ENCODE measurements at regions not wholly inside any gene's neighbourhood (a gene's known extent, or its start where the extent isn't known, plus 50 kb on each side); places are given as distances from the start of the nearest gene placed in this dataset.

DNA sequence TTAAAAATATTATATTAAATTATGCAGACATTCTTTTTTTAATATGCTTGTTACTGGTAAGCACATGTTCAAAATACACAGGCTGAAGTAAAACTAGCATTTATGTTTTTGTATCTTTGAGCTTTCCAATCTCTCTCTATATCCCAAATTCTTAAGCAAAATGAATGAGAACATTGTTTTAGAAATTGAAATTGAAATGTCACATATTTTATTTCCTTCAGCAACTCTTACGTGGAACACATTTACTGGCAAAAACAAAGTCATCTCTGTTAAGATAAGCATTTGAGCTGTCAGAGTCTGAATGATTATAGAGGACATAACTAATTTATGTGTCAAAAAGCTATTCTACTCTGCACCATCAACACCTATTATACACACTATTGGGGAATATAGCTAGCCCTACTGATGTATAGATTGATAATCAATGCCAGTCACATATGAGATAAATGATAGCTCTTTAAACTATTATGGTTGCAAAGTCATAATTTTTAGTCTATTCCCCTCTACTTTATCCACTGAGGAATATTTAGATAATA, 535.4 kb upstream of the BCHE start:
- no peaks in the 10 kb centered on the region for H3K4me1 ChIP-seq (ENCODE audit: control insufficient read depth, insufficient read depth, low read length)
- BruUV-seq (replicated peaks) = no TSS peak
- H3K36me3 ChIP-seq (ENCODE audit: control insufficient read depth, insufficient read depth, low read length) = no peaks in the 10 kb centered on the region
- no peaks in the 10 kb centered on the region for H3K27me3 ChIP-seq (ENCODE audit: control insufficient read depth, insufficient read depth, low read length)
- no peak for TF ChIP-seq TCF7L2 (IDR thresholded peaks at IDR 0.05; ENCODE audit: low read depth, low read length)
- TF ChIP-seq SIN3A (IDR thresholded peaks at IDR 0.05; ENCODE audit: borderline replicate concordance, insufficient read depth, low read depth, low read length) = no peak
- TF ChIP-seq REST (IDR thresholded peaks at IDR 0.05; ENCODE audit: insufficient read depth in 1 of 2, low read depth in 2 of 2, low read length in 1 of 2) = no peak
- no peak for TF ChIP-seq CTCF (IDR thresholded peaks at IDR 0.05)
- no peak for TF ChIP-seq POLR2AphosphoS5 (IDR thresholded peaks at IDR 0.05; ENCODE audit: low read depth, low read length)
- no peak overlapping the region for H3K4me3 ChIP-seq (ENCODE audit: low read depth in 2 of 2, low read length in 2 of 2)
- ATAC-seq = no peak
- CTCF ChIA-PET = no interaction called here
- in situ Hi-C loops (cut with HindIII; ENCODE audit: low pct_unique_long_range_greater_than_20kb, low sequenced_read_pairs) = no loop called here
- H3K9me3 ChIP-seq (ENCODE audit: control insufficient read depth, insufficient read depth, low read depth, low read length) = peaks cover 3% of the 10 kb centered on the region; the same call in 1 of the 2 replicates
- intact Hi-C loops (cut with micrococcal nuclease; ENCODE audit: unreplicated experiment) = no loop called here
- POLR2A ChIA-PET = no interaction called here
- no peak overlapping the region for H3K27ac ChIP-seq (ENCODE audit: low read length)
- no peak for DNase-seq (ENCODE audit: low read depth, low spot score)

DNA sequence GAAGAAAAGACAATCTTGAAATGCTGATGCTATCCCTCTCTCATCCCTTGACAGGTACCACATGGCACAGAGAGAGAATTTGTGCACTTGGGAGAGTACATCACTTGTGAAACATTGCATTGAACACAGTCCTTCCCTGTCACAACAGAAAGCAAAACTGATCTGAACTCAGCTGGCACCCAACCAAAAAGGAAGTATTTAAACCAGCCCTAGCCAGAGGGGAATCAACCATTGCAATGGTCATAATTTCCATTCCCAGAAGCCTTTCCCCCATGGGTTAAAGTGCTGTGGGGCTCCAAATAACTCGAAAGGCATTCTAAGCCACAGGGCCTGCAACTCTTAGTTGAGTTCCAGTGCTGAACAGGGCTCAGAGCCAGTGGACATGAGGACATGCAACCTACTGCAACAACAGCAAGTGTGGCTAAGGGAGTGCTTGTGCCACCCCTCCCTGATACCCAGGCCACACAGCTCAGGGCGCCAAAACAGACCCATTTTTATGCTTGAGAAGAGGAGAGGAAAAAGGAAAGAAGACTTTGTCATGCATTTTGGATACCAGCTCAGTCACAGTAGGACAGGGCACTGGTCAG, 530.8 kb upstream of the BCHE start:
- ChIA-PET POLR2A (no interaction called here), CTCF (no interaction called here)
- no peaks in the 10 kb centered on the region for H3K27me3 ChIP-seq (ENCODE audit: control insufficient read depth, insufficient read depth, low read length)
- BruUV-seq (replicated peaks) = no TSS peak
- no peak overlapping the region for H3K4me3 ChIP-seq (ENCODE audit: low read depth in 2 of 2, low read length in 2 of 2)
- DNase-seq (ENCODE audit: low read depth, low spot score) (no peak), ATAC-seq (no peak)
- no peaks in the 10 kb centered on the region for H3K4me1 ChIP-seq (ENCODE audit: control insufficient read depth, insufficient read depth, low read length)
- in situ Hi-C loops (cut with HindIII; ENCODE audit: low pct_unique_long_range_greater_than_20kb, low sequenced_read_pairs) = no loop called here
- H3K27ac ChIP-seq (ENCODE audit: low read length) = no peak overlapping the region
- TF ChIP-seq CTCF (IDR thresholded peaks at IDR 0.05) (no peak), POLR2AphosphoS5 (IDR thresholded peaks at IDR 0.05; ENCODE audit: low read depth, low read length) (no peak), SIN3A (IDR thresholded peaks at IDR 0.05; ENCODE audit: borderline replicate concordance, insufficient read depth, low read depth, low read length) (no peak), REST (IDR thresholded peaks at IDR 0.05; ENCODE audit: insufficient read depth in 1 of 2, low read depth in 2 of 2, low read length in 1 of 2) (no peak), TCF7L2 (IDR thresholded peaks at IDR 0.05; ENCODE audit: low read depth, low read length) (no peak)
- intact Hi-C loops (cut with micrococcal nuclease; ENCODE audit: unreplicated experiment) = no loop called here
- no peaks in the 10 kb centered on the region; the same call in 1 of the 2 replicates for H3K9me3 ChIP-seq (ENCODE audit: control insufficient read depth, insufficient read depth, low read depth, low read length)
- no peaks in the 10 kb centered on the region for H3K36me3 ChIP-seq (ENCODE audit: control insufficient read depth, insufficient read depth, low read length)
